OCI-LY1 (cell line): ENCODE measurements at regions not wholly inside any gene's neighbourhood (a gene's known extent, or its start where the extent isn't known, plus 50 kb on each side); places are given as distances from the start of the nearest gene placed in this dataset.

Experiments used
- EZH2 ChIP-seq: fragments of 200-600 bp; sonication (generic), shearing (Covaris generic); IDR thresholded peaks from 2 replicates; pipeline ENCODE4 v1.8.0; 2017; ENCODE audit warnings: borderline replicate concordance, mixed run types, mild to moderate bottlenecking, antibody characterized with exemption, low read length, moderate library complexity, mixed read lengths
- TF ChIP-seq, protein P1 (sequence below): fragments of 200-600 bp; sonication (generic), shearing (Covaris generic); IDR thresholded peaks from 2 replicates; pipeline ENCODE4 v1.5.1; 2017; ENCODE audit warnings: mild to moderate bottlenecking, antibody characterized with exemption, low read length, moderate library complexity, mixed read lengths

DNA sequence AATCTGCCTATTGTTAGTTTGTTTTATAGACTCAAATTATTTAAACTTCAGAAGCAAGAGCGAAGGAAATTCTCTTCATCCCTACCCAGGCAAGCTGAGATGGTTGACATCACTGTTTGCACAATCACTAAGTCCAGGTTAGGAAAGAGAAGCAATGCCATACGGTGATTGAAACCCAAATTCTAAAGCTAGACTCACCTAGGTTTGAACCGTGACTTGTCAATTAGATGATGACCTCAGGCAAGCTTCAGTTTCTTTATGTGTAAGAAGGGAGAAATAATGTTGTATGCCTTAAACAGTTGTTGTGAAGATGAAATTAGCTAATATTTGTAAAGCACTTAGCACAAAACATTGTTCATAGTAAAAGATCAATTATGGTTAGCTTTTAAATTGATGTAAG lies 96.5 kb upstream of the ANKRD55 start:
- TF ChIP-seq, protein P1, sequence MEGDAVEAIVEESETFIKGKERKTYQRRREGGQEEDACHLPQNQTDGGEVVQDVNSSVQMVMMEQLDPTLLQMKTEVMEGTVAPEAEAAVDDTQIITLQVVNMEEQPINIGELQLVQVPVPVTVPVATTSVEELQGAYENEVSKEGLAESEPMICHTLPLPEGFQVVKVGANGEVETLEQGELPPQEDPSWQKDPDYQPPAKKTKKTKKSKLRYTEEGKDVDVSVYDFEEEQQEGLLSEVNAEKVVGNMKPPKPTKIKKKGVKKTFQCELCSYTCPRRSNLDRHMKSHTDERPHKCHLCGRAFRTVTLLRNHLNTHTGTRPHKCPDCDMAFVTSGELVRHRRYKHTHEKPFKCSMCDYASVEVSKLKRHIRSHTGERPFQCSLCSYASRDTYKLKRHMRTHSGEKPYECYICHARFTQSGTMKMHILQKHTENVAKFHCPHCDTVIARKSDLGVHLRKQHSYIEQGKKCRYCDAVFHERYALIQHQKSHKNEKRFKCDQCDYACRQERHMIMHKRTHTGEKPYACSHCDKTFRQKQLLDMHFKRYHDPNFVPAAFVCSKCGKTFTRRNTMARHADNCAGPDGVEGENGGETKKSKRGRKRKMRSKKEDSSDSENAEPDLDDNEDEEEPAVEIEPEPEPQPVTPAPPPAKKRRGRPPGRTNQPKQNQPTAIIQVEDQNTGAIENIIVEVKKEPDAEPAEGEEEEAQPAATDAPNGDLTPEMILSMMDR, result no peak
- TF ChIP-seq EZH2, result no peak
